Fibroblast of lung (primary cell): ENCODE measurements at regions not wholly inside any gene's neighbourhood (a gene's known extent, or its start where the extent isn't known, plus 50 kb on each side); places are given as distances from the start of the nearest gene placed in this dataset.

Experiments
- EZH2 ChIP-seq: IDR thresholded peaks from 2 replicates; pipeline ENCODE4 v1.5.1; 2012; ENCODE audit warnings: low read length, control low read depth, mild to moderate bottlenecking; ENCODE audit errors: missing control alignments
- TF ChIP-seq, protein P1 (sequence below), 2 donors: IDR thresholded peaks in 1 of 2; conservative IDR thresholded peaks in 1 of 2; 1 replicate in 1 of 2; 2 replicates in 1 of 2; pipeline ENCODE4 v1.5.1; 2011 to 2012; ENCODE audit warnings: low read length in 2 of 2, control low read depth in 1 of 2, inconsistent platforms in 1 of 2, low read depth in 1 of 2, mild to moderate bottlenecking in 1 of 2

DNA sequence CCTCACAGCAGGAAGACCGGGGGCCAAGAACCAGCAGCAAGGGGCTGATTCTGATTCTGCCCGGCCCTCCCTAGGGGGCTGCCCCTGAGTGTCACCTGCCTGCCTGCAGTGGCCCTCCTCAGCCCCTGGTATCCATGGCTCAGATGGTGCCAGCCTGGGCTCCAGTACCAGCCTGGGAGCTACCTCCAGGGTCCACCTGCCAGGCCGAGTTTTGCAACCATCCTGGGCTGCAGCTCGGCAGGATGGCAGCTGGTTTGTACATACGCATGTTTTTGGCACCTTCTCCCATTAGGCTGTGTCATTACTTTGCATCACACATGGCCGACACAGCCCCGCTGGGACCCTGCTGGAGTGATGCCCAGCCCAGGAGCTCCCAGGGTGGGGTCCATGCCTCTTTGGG is 93.3 kb upstream of the WNT4 start:
- TF ChIP-seq, protein P1, sequence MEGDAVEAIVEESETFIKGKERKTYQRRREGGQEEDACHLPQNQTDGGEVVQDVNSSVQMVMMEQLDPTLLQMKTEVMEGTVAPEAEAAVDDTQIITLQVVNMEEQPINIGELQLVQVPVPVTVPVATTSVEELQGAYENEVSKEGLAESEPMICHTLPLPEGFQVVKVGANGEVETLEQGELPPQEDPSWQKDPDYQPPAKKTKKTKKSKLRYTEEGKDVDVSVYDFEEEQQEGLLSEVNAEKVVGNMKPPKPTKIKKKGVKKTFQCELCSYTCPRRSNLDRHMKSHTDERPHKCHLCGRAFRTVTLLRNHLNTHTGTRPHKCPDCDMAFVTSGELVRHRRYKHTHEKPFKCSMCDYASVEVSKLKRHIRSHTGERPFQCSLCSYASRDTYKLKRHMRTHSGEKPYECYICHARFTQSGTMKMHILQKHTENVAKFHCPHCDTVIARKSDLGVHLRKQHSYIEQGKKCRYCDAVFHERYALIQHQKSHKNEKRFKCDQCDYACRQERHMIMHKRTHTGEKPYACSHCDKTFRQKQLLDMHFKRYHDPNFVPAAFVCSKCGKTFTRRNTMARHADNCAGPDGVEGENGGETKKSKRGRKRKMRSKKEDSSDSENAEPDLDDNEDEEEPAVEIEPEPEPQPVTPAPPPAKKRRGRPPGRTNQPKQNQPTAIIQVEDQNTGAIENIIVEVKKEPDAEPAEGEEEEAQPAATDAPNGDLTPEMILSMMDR (conservative IDR thresholded peaks at IDR 0.05 in 1 of 2, IDR thresholded peaks at IDR 0.05 in 1 of 2; ENCODE audit: low read depth in 1 of 2, low read length in 2 of 2) = no peak
- TF ChIP-seq EZH2 = no peak
